ENCODE measurements at regions not wholly inside any gene's neighbourhood (a gene's known extent, or its start where the extent isn't known, plus 50 kb on each side); places are given as distances from the start of the nearest gene placed in this dataset.

DNA sequence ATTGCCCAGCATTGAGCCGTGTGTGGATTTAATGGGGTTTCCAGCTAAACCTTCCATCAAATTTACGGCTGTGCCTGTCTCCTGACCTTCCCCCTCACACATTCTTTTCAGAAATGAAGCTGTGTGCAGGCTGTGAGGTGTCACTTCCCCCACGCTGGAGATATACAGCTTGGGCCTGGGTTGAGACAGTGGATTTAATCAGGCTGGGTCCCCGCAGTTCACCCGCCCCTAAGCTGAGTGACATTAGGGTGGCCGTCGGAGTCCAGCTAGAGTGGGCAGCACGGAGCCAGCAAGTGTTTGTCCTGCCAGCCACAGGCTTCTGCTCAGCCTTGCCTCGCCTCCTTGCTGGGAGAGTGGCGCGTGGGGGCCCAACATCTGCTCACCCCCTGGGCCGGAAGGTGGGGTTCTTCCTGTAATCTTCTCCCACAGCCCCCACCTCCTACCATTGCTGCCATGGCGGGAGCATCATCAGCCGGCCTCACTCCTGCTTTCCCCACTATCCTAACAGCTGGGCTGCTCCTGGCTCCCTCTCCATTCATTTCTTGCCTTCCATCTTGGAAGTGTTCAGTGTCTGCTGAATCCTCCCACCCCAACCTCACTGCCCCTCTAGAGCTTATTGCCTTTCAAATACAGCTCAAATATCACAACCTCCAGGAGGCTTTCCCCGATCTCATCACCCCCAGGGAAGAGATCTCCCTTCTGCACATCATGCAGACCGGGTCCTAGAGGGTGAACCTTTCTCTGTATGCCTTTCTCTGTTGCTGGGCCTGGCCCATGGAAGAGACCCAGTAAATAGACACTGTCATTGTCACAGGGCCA lies 149.0 kb downstream of the GLI2 start:
- DNase-seq, result no peak

GRCh38 chr2:120885321-120885720 lies 149.7 kb downstream of the GLI2 start:
- DNase-seq, result no peak

- no peak for DNase-seq
Observed at GRCh38 chr2:120885749-120886148, 150.1 kb downstream of the GLI2 start.

DNA sequence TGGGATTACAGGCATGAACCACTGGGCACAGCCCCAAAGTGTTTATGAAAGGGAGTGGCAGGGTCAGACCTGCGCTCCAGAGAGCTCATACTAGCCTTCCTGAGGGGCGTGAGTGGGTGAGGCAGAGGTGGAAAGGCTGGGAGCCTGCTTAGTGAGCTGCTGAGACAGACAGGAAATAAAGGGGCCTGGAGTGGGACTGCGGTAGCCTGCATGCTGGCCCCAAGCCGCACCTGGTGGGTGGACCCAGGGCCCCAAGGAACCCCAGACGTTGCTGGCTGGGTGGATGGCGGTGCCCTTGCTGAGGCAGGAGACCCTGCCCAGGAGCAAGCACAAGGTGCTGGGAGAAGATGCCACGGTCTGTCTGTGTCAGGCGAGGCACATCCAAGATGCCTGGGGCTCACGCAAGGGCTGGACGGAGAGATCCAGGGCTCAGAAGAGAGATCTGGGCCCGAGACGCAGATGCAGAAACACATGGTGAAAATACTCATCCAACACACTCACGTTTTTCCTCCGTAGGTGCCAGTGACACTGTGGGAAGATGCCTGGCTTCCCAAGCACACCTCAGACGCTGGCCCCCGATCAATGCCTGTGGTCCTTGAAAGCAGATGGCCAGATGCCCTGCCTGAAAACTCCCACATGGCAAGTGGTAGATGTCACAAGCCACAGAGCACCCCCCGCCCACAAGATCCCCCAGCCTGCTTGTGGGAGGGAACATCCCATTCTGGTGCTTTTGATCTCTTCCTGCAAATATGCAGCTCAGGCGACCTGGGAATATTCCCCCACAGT lies 151.1 kb downstream of the GLI2 start:
- DNase-seq, result no peak

GRCh38 chr2:120887320-120887697 lies 151.6 kb downstream of the GLI2 start:
- DNase-seq, result no peak

- DNase-seq, result no peak
Observed at GRCh38 chr2:120887741-120888231, 152.1 kb downstream of the GLI2 start.

DNA sequence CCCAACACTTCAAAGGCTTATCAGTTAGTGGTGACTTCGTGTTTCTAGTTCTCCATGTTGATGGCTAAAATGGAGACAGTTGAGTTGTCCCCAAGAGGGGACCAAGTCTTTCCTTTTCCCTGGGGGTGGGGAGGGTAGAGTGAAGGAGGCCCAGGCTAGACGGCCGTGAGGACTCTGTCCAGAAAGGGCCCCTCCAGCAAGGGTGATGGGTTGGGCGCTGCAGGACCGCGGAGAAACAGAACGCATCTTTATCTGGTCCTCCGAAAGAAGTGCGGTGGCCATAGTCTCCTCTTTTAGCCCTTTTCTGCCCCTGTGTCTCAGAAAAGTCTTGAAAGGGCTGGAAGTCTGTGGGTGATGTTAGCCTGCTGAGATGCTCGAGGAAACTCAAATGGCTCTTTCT lies 153.2 kb downstream of the GLI2 start:
- no peak for DNase-seq

GRCh38 chr2:120889936-120890335 lies 154.3 kb downstream of the GLI2 start:
- no peak for DNase-seq

- DNase-seq, result no peak
Observed at GRCh38 chr2:120890566-120891360, 155.1 kb downstream of the GLI2 start.

DNA sequence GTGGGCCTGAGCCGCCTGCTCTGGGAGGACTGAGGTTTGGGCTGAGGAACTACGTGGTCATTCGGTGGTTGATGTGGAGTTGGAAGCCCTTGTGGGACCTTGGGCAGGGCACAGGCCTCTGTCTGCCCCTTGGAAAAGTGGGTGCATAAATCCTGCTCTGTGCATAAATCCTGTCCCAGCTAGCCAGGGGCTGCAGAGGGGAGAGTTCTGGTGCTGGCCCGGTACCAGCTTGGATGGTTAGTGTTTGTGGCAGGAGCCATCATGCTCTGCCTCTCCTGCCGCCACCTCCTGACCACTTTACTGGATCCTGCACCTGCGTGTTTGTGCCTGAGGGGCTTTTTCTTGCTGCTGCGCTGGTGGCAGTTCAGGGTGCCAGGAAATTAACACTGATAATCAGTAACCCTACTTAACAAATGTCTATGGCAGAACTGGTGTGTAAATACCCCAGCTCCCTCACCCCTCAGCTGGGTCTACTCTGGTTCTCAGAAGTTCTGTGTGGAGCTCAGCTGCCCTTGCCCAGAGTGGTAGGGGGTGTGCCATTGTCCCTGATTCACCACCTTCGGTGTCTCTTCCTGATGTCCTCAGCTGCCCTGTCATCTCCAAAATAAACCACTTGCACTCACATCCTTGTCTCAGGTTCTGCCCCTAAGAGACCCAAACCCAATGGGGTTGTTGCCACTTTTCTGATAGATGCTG lies 156.8 kb downstream of the GLI2 start:
- no peak for DNase-seq

DNA sequence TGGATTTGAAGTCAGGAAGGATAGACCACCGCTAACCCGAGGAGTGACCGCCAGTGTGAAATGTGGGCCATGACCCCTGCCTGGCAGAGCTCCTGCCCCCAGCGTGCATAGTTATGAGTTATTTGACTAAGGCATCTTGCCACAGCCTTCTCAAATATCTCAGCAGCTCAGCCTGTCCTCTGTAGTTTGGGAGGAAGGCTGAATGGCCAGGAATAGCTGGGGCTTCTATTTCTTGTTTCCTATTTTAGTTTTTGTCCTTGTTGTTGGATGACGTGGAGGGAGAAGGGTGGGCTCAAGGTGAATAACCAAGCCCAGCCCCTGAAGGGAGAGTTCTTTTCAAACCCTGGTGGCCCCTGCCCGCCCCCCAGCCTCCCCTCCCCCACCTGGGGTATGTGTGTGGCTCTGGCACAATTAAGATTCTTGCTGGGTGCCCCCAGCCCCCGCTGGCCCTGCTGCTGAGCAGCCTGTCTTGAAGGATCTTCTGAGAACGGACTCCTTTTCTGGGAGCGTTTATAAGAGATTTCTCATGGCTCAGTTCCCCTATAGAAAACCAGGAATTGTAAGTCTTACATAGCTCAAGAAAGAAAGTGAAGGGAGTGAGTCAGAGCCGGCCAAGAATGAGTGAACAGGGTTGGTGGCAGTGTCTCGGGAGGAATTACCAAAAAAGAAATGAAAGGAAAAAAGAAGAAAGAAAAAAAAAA lies 157.4 kb downstream of the GLI2 start:
- no peak for DNase-seq

GRCh38 chr2:120893811-120894584 lies 158.3 kb downstream of the GLI2 start:
- DNase-seq, result no peak

GRCh38 chr2:120894966-120895365 lies 159.3 kb downstream of the GLI2 start:
- DNase-seq, result no peak

DNA sequence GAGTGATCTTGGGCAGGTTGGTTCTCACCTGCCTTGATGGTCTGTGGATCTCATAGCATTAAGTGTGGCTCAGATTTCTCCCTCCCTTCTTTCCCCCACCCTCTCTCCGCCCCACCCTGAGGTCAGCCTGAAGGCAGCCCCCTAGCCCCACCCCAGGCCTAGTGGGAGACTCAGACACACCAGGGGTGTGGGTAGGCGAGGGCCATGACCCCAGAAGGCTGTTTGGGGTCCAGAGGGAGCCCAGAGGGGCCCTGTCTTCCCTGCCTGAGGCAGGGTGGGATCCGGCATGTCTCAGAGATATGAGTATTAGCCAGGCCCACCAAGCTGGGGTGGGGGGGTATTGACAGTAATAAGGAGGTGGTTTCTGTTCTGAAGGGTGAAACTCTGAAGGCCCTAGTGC lies 160.5 kb downstream of the GLI2 start:
- no peak for DNase-seq

DNA sequence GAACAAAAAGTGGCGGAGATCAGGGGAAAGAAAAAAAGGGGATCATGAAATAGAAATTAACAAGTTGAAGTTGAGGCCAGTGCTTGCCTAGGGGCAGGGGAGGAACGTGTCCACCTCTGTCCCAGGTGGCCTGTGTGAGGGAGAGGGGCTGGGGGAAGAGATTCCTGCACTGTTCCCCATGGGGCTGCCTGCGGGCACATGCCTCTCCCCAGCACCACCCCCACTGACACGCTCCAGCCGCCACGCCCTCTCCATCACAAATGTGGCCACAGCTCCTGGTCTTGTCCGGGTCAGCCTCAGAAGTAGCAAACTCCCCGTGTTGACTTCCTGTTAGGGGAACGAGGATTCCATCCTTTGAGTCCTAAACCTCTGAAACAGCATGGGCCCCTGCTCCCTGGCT lies 161.2 kb downstream of the GLI2 start:
- no peak for DNase-seq

- no peak for DNase-seq
Observed at GRCh38 chr2:120897399-120897798, 161.7 kb downstream of the GLI2 start.

DNA sequence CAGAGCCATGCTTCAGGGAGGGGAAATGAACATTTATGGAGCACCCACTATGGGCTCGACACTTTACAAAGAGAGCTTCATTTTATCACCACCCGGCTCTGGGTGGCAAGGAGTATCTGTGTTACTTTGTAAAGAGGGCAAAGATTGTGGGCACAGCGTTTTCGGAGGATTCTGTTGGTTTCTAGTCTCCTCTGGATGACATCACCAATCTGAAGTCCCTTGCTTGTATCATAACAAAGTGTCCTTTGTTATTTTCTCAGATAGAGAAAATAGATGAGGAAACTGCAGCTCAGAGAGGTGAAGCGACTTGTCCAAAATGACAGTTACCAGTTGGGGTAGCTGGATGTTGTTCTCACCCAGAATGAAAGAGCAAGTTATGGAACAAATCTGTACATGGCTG lies 162.8 kb downstream of the GLI2 start:
- DNase-seq, result no peak

DNA sequence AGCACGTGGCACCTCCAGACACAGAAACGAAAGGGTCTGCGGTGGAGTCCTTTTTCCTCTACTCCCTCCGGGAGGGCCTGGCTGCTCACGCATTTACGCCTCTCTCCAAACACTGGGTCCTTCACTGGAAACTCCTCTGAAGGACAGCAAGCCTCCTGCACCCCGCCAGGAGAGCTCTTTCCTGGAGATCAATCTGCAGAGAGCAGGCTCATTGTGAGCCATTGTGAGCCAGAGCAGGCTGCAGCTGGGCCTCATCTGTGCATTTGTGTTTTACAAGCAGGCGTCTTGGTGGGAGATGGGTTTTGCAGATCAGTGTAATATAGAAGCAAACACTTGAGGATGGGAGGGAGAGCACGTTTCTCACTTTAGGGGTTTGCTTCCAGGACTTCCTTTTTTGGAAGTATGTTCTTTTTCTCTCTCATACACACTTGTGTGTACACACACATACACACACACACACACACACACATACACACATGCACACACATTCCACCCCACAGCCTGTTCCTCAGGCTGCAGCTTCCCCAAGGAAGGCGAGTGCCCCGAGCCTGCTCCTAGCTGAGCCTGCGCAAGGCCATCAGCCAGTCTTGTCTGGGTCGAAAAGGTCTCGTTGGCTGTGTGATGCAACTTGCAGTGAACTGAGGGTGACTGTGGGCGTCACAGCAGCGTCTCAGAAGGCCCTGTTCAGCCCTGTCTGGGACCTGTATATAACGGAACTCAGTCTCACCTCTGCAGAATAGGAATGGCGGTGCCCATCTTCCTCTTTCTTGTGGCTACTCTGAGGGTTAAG lies 163.5 kb downstream of the GLI2 start:
- no peak for DNase-seq

DNA sequence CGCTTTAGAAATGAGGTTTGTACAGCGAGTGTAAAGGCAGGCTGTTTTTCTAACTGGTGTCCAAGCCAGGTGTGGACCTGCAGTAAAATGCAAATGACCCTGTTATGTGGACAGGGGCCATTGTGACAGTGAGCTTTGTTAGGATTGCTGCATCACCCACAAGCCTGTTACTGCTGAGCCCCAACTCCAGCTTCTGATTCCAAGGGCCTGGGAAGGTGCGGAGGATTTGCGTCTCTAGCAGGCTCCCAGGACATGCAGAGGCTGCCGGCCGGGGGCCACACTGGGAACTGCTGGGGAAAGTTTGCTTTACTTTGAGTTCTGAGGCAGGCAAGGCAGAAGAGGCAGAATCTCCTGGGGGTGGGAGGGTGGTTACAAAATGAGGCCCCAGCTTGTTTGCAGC lies 164.1 kb downstream of the GLI2 start:
- no peak for DNase-seq

- no peak for DNase-seq
Observed at GRCh38 chr2:120901201-120901600, 165.5 kb downstream of the GLI2 start.
